Aorta (tissue), 5 donors: ENCODE measurements at regions not wholly inside any gene's neighbourhood (a gene's known extent, or its start where the extent isn't known, plus 50 kb on each side); places are given as distances from the start of the nearest gene placed in this dataset.
"Not testable (repeated sequence)": the region's sequence is repeated elsewhere in the genome, so short reads cannot be mapped to it uniquely, and the experiment has no call there.

Experiments
- ATAC-seq: fragments of 200-7000 bp; cut with Tn5 transposase; one replicate; pipeline ENCODE4 v1.9.1; 2022; ENCODE audit warnings: moderate library complexity; ENCODE audit not compliant: low FRiP score
- DNase-seq, 2 donors: peaks; one replicate each; pipeline ENCODE4 v3.0.0-alpha.2; 2020
- H3K27ac ChIP-seq, 2 donors: one replicate each; pipeline ENCODE4 v1.5.1; 2013; ENCODE audit warnings: low read length in 2 of 2, mild to moderate bottlenecking in 2 of 2, moderate library complexity in 2 of 2, control low read depth in 1 of 2, inconsistent platforms in 1 of 2, low read depth in 1 of 2
- H3K27me3 ChIP-seq, 2 donors: one replicate each; pipeline ENCODE4 v1.6.1; 2013; ENCODE audit warnings: control low read depth in 1 of 2, low read length in 1 of 2, mild to moderate bottlenecking in 1 of 2, moderate library complexity in 1 of 2; ENCODE audit not compliant: insufficient read depth in 2 of 2, control insufficient read depth in 1 of 2
- H3K36me3 ChIP-seq, 2 donors: one replicate each; pipeline ENCODE4 v1.6.1; 2013; ENCODE audit warnings: control low read depth in 1 of 2, low read length in 1 of 2, mild to moderate bottlenecking in 1 of 2; ENCODE audit not compliant: insufficient read depth in 2 of 2, control insufficient read depth in 1 of 2
- H3K4me1 ChIP-seq, 2 donors: one replicate each; pipeline ENCODE4 v1.6.1; 2013; ENCODE audit warnings: low read length in 2 of 2, control low read depth in 1 of 2, mild to moderate bottlenecking in 1 of 2, moderate library complexity in 1 of 2; ENCODE audit not compliant: insufficient read depth in 2 of 2, control insufficient read depth in 1 of 2
- H3K4me3 ChIP-seq, 2 donors: one replicate each; pipeline ENCODE4 v1.5.1; 2013; ENCODE audit warnings: low read length in 2 of 2, control low read depth in 1 of 2, mild to moderate bottlenecking in 1 of 2
- H3K9me3 ChIP-seq: one replicate; pipeline ENCODE4 v1.6.1; 2013; ENCODE audit warnings: mild to moderate bottlenecking, low read length; ENCODE audit not compliant: control insufficient read depth
- WGBS, 2 donors: extraction: QIAGEN DNeasy Blood & Tissue Kit; methylation state at CpG; one replicate each; pipeline ENCODE4 v1.1.7; 2013; 5-methylcytosine and 5-hydroxymethylcytosine counted together
- intact Hi-C, 2 donors: fragments of 100-400 bp; cut with DNase I; formaldehyde crosslinking; loops; one replicate each; pipeline versions ENCODE4 v1.14.2 to v1.15.0; 2022
- donor health status: healthy with polysubstance abuse.
- donor health status: Bipolar disorder and iron deficiency.
- donor health status: DM: no; HTN: no; CAD: no.
- donor health status: DM: no; HTN: no; CAD: no.
- donor health status: DM: yes; HTN: yes; CAD: no.

DNA sequence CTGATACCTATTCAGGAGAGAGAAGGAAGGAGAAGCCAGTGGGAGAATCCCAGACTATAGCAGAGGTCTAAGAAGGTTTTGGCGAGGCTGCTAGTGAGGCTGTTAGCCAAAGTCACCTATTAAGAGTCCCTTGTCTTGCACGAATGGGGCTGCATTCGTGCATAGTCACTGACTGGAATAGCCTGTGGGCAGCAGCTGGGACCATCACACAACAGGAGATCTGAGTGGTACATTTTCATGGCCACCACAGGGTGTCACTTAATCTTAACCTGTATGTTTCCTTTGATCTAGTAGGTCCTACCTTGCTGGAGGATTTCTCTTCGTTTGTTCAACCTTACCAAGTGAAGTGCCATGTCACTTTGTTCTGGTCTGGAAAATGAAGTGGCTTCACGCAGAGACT is 319.9 kb downstream of the BMPER start:
- no peaks in the 10 kb centered on the region for H3K36me3 ChIP-seq
- intact Hi-C loops: no loop called here
- peaks cover 2% of the 10 kb centered on the region for H3K9me3 ChIP-seq
- no peak overlapping the region for H3K27ac ChIP-seq
- no peak for DNase-seq
- no peaks in the 10 kb centered on the region for H3K4me1 ChIP-seq
- WGBS, 2 donors: 65 to 76% methylated on average over 5 of the region's 5 CpGs
- no peaks in the 10 kb centered on the region for H3K27me3 ChIP-seq
- H3K4me3 ChIP-seq: no peak overlapping the region
- ATAC-seq: no peak

DNA sequence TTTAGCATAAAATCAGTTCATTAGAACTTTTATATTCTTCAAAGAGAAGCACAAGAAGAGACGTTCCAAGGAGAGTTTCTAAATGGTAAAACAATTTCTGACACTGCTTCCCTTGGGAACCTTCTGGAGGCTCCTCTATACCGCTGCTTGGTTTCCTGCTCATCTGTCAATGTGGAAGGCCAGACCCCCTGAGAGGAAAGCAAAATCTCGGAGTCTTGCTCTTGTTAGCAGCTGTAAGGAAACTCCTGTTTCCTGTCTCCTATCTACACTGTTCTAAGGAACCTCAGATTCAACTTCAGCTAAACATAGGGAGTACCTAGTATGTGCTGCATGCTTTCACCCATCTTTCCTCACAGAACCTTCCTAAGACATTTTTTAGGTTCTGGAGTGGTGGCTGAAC is 322.2 kb downstream of the BMPER start:
- no peaks in the 10 kb centered on the region for H3K36me3 ChIP-seq
- no peak overlapping the region for H3K4me3 ChIP-seq
- no peak overlapping the region for H3K27ac ChIP-seq
- no peak for ATAC-seq
- H3K9me3 ChIP-seq: no peaks in the 10 kb centered on the region
- no peaks in the 10 kb centered on the region for H3K4me1 ChIP-seq
- intact Hi-C loops: no loop called here
- no peaks in the 10 kb centered on the region for H3K27me3 ChIP-seq
- 6 to 7% methylated on average over 3 of the region's 3 CpGs for WGBS, 2 donors
- no peak for DNase-seq

DNA sequence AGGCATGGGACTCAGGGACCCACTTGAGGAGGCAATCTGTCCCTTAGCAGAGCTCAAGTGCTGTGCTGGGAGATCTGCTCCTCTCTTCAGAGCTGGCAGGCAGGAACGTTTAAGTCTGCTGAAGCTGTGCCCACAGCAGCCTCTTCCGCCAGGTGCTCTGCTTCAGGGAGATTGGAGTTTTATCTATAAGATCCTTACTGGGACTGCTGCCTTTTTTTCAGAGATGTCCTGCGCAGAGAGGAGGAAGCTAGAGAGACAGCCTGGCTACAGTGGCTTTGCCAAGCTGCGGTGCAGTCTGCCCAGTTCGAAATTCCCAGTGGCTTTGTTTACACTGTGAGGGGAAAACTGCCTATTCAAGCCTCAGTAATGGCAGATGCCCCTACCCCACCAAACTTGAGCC is 329.8 kb downstream of the BMPER start:
- ATAC-seq: not testable (repeated sequence)
- 77 to 81% methylated on average over 5 of the region's 5 CpGs for WGBS, 2 donors

DNA sequence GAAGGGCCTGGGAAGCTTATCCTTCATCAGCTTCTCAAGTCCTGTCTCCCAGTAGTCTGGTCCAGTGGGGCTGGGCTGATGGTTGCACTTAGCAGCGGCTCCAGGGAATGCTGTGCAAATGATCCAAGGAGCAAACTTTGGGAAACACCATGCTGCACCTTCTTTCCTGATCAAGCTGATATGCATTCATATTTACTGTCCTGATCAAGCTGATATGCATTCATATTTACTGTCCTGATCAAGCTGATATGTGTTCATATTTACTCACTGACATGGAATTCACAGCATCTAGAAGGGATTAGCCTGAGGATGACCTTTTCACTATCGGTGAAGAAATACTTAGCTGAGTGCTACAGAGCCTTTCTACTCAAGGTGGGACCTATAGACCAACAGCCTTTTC is 330.7 kb downstream of the BMPER start:
- no peak overlapping the region for H3K27ac ChIP-seq
- intact Hi-C loops: no loop called here
- DNase-seq: no peak
- H3K4me3 ChIP-seq: no peak overlapping the region
- no peaks in the 10 kb centered on the region for H3K4me1 ChIP-seq
- ATAC-seq: no peak
- H3K27me3 ChIP-seq: no peaks in the 10 kb centered on the region
- peaks cover 3% of the 10 kb centered on the region for H3K9me3 ChIP-seq
- no peaks in the 10 kb centered on the region for H3K36me3 ChIP-seq
- 90 to 91% methylated on average over 2 of the region's 2 CpGs for WGBS, 2 donors

More for the DNA sequence above, 329.8 kb downstream of the BMPER start:
- H3K4me3 ChIP-seq, H3K9me3 ChIP-seq, H3K27me3 ChIP-seq, DNase-seq, H3K27ac ChIP-seq, H3K4me1 ChIP-seq, H3K36me3 ChIP-seq, intact Hi-C loops: not testable (repeated sequence)

DNA sequence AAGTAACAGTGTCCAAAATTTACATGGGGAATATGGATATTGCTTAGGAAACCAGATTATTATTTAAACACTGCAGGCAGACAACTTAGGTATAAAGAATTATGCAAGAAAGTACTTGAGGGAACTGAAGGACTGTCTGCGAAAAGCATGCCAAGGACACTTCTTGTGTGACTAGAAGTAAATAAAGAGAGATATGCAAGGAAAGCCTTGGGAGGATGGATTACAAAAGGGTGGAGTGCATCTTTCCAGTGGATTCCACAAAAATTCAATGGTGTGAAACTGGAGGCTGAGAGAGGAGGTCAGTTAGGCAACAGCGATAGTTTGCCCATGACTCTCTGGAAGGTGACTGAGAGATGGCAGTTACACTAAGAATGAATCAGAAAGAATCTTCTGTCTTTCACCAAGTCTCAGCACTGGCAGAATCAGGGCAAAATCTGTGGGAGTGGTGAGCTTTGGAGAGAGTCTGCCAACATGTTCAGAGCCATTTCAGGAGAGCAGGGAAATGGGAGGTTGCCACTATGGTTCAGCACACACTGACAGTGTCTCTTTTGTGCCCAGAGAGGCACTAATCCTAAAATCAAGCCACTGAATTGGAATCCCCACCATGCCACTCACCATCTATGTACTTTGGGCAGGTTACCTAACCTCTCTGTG is 331.6 kb downstream of the BMPER start:
- H3K4me1 ChIP-seq: no peaks in the 10 kb centered on the region
- H3K36me3 ChIP-seq: no peaks in the 10 kb centered on the region
- 69 to 98% methylated on average over 2 of the region's 2 CpGs for WGBS, 2 donors
- no peak overlapping the region for H3K4me3 ChIP-seq
- H3K27me3 ChIP-seq: no peaks in the 10 kb centered on the region
- intact Hi-C loops: no loop called here
- no peak for DNase-seq
- H3K27ac ChIP-seq: no peak overlapping the region
- H3K9me3 ChIP-seq: peaks cover 3% of the 10 kb centered on the region
- no peak for ATAC-seq

DNA sequence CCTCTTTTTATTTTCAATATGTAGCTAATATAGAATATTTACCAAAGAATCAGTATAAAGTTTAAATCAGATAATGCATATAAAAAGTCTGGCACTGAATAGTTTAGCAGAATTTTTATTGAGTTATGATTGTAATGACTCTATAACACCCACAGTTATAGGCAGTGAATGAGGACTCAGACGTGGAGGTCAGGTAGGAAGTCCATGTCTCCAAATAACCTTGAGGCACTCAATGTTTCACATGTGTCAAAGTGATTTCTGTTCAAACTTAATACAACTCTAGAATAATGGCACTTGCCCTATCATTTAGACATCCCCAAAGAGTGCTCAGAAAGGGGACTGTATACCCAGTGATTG is 332.1 kb downstream of the BMPER start:
- ATAC-seq: no peak
- intact Hi-C loops: no loop called here
- WGBS, 2 donors: 63 to 71% methylated on average over 1 of the region's 1 CpG

DNA sequence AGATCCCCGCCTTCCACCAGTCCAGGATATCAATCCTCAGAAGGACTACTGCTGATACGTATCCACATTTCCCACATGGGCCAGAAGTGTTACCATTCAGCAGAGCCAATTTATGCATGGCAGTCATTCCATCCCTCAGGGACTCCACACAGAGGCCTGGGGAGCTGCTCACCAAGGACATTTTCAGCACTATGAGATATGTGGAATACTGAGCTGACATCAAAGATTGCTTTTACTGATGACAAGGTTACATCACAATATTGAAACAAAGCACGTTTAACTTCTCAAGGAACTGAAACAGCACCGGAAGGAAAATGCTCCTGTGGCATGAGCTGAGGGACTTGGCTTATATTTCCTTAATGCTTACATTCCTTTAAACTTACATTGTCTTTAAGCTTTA is 335.1 kb downstream of the BMPER start:
- Histone ChIP-seq H3K4me1 (no peaks in the 10 kb centered on the region), H3K36me3 (no peaks in the 10 kb centered on the region), H3K9me3 (no peaks in the 10 kb centered on the region), H3K27me3 (no peaks in the 10 kb centered on the region), H3K27ac (no peak overlapping the region), H3K4me3 (no peak overlapping the region)
- WGBS, 2 donors: 35 to 40% methylated on average over 4 of the region's 4 CpGs
- intact Hi-C loops: no loop called here
- no peak for DNase-seq
- no peak for ATAC-seq

More for the DNA sequence above, 332.1 kb downstream of the BMPER start:
- H3K36me3 ChIP-seq: no peaks in the 10 kb centered on the region
- no peak overlapping the region for H3K27ac ChIP-seq
- H3K27me3 ChIP-seq: no peaks in the 10 kb centered on the region
- peaks cover 3% of the 10 kb centered on the region for H3K9me3 ChIP-seq
- H3K4me3 ChIP-seq: no peak overlapping the region
- H3K4me1 ChIP-seq: no peaks in the 10 kb centered on the region
- no peak for DNase-seq

DNA sequence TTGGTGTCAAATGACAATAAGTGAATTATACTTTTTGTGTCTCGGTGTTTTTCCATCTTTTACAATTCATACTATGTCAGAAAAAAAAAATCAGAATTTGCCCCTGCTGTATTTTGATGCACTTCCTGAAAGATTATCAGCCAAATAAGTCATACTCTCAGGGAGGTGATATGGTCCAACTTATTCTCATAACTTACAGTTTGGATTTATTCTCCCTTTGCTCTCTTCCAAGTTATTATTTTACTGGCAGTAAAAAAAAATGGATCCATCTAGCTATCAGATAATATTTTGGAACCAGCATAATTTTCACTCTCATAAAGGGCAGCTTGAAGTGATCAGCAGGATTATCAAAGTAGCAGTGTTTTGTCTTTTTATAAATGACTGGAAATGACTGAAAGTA is 337.1 kb downstream of the BMPER start:
- intact Hi-C loops: no loop called here
- H3K9me3 ChIP-seq: no peaks in the 10 kb centered on the region
- H3K27me3 ChIP-seq: no peaks in the 10 kb centered on the region
- H3K36me3 ChIP-seq: no peaks in the 10 kb centered on the region
- 18 to 23% methylated on average over 1 of the region's 1 CpG for WGBS, 2 donors
- ATAC-seq (no peak), DNase-seq (no peak)
- no peak overlapping the region for H3K27ac ChIP-seq
- no peaks in the 10 kb centered on the region for H3K4me1 ChIP-seq
- H3K4me3 ChIP-seq: no peak overlapping the region

DNA sequence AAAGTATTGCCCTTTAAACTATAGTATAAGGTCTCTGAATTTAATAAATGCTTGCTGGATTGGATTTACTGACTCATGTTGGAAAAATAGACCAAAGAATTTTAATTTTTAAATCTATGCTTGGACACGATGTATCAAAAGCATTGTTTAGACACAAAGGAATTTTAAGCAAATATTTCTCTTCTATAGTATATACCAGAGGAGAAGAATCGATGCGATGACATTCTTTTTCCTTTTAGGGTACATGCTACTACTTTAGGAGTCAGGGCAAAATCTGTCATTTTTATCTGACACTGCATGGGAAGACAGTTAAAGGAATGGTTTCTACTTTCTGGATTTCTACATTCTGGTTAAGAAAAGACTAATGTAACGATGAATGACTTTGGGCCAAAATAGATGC is 339.9 kb downstream of the BMPER start:
- no peaks in the 10 kb centered on the region for H3K9me3 ChIP-seq
- H3K4me3 ChIP-seq: no peak overlapping the region
- 76 to 80% methylated on average over 4 of the region's 4 CpGs for WGBS, 2 donors
- no peaks in the 10 kb centered on the region for H3K36me3 ChIP-seq
- no peak for ATAC-seq
- DNase-seq: no peak
- no peak overlapping the region for H3K27ac ChIP-seq
- no peaks in the 10 kb centered on the region for H3K27me3 ChIP-seq
- intact Hi-C loops: no loop called here
- H3K4me1 ChIP-seq: no peaks in the 10 kb centered on the region
